OCI-LY3 (cell line): ENCODE measurements at regions not wholly inside any gene's neighbourhood (a gene's known extent, or its start where the extent isn't known, plus 50 kb on each side); places are given as distances from the start of the nearest gene placed in this dataset.

ENCODE experiments used
- EZH2phosphoT487 ChIP-seq: fragments of 200-600 bp; shearing (Covaris generic); IDR thresholded peaks from 2 replicates; pipeline ENCODE4 v1.6.1; 2018; ENCODE audit warnings: antibody characterized with exemption, mixed run types, low read depth
- TF ChIP-seq, protein P1 (sequence below): fragments of 200-600, 300-600 bp; sonication (generic); IDR thresholded peaks from 2 replicates; pipeline ENCODE4 v1.5.1; 2014; ENCODE audit warnings: antibody characterized with exemption, low read length, low read depth

DNA sequence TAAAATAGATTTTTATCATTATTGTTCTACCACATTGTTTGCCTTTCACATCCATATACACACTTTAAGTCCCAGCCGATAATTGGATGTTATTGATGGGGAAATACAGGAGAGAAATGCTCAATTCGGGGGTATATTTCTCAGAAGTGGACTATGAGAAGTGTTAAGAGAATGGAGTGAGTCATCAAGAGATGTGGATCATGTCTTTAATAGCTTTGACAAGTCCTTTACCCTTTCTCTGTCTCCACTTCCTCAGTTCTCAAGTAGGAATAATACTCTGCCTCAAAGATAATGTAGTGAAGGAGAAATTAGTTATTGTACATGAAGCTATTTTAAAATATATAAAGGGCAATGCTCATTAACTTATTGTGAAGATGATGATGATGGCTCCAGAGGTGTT lies 1017.6 kb upstream of the PIK3C3 start:
- TF ChIP-seq, protein P1, sequence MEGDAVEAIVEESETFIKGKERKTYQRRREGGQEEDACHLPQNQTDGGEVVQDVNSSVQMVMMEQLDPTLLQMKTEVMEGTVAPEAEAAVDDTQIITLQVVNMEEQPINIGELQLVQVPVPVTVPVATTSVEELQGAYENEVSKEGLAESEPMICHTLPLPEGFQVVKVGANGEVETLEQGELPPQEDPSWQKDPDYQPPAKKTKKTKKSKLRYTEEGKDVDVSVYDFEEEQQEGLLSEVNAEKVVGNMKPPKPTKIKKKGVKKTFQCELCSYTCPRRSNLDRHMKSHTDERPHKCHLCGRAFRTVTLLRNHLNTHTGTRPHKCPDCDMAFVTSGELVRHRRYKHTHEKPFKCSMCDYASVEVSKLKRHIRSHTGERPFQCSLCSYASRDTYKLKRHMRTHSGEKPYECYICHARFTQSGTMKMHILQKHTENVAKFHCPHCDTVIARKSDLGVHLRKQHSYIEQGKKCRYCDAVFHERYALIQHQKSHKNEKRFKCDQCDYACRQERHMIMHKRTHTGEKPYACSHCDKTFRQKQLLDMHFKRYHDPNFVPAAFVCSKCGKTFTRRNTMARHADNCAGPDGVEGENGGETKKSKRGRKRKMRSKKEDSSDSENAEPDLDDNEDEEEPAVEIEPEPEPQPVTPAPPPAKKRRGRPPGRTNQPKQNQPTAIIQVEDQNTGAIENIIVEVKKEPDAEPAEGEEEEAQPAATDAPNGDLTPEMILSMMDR = no peak
- TF ChIP-seq EZH2phosphoT487 = no peak
